Right atrium auricular region (tissue), 2 donors: ENCODE measurements at regions not wholly inside any gene's neighbourhood (a gene's known extent, or its start where the extent isn't known, plus 50 kb on each side); places are given as distances from the start of the nearest gene placed in this dataset.

ENCODE experiments used
- DNase-seq: peaks from one replicate; pipeline ENCODE4 v3.0.0-alpha.2; 2019; ENCODE audit warnings: low spot score
- H3K27ac ChIP-seq, 2 donors: fragments of 200-600 bp; sonication (generic); 1 replicate in 1 of 2; 2 replicates in 1 of 2; pipeline ENCODE4 v1.5.1; 2016 to 2019
- H3K27me3 ChIP-seq, 2 donors: fragments of 200-600 bp; sonication (generic); one replicate each; pipeline versions ENCODE4 v1.5.1 to v1.6.0; 2017 to 2019
- H3K36me3 ChIP-seq: fragments of 200-600 bp; sonication (generic); one replicate; pipeline ENCODE4 v1.5.1; 2016
- H3K4me1 ChIP-seq, 2 donors: fragments of 200-600 bp; sonication (generic); one replicate each; pipeline versions ENCODE4 v1.5.1 to v1.6.0; 2017 to 2019
- H3K4me3 ChIP-seq, 2 donors: fragments of 200-600 bp; sonication (generic); 1 replicate in 1 of 2; 2 replicates in 1 of 2; pipeline ENCODE4 v1.5.1; 2017 to 2019; ENCODE audit warnings: mild to moderate bottlenecking in 1 of 2, moderate library complexity in 1 of 2
- H3K9me3 ChIP-seq, 2 donors: fragments of 200-600 bp; sonication (generic); one replicate each; pipeline ENCODE4 v1.5.1; 2019
- CTCF ChIP-seq, 2 donors: fragments of 200-600 bp; sonication (generic); IDR thresholded peaks; one replicate each; pipeline ENCODE4 v1.5.1; 2019; ENCODE audit warnings: antibody characterized with exemption in 2 of 2

- Histone ChIP-seq H3K27ac (no peak overlapping the region), H3K4me3 (no peak overlapping the region), H3K9me3 (no peaks in the 10 kb centered on the region), H3K27me3 (no peaks in the 10 kb centered on the region), H3K4me1 (no peaks in the 10 kb centered on the region), H3K36me3 (no peaks in the 10 kb centered on the region)
- DNase-seq, result no peak
- TF ChIP-seq CTCF (IDR thresholded peaks at IDR 0.05), result no peak
Measured at GRCh38 chr13:57784633-57785032, 153.1 kb downstream of the PCDH17 start.

- H3K4me3 ChIP-seq, result no peak overlapping the region
- H3K36me3 ChIP-seq, result no peaks in the 10 kb centered on the region
- no peak overlapping the region for H3K27ac ChIP-seq
- no peaks in the 10 kb centered on the region for H3K27me3 ChIP-seq
- no peak for DNase-seq
- TF ChIP-seq CTCF (IDR thresholded peaks at IDR 0.05), result no peak
- no peaks in the 10 kb centered on the region for H3K9me3 ChIP-seq
- no peaks in the 10 kb centered on the region for H3K4me1 ChIP-seq
Measured at GRCh38 chr13:57787058-57787791, 155.7 kb downstream of the PCDH17 start.

- H3K4me3 ChIP-seq, result no peak overlapping the region
- DNase-seq, result no peak
- TF ChIP-seq CTCF (IDR thresholded peaks at IDR 0.05), result no peak
- H3K4me1 ChIP-seq, result no peaks in the 10 kb centered on the region
- H3K27ac ChIP-seq, result no peak overlapping the region
- no peaks in the 10 kb centered on the region for H3K27me3 ChIP-seq
- H3K36me3 ChIP-seq, result no peaks in the 10 kb centered on the region
- no peaks in the 10 kb centered on the region for H3K9me3 ChIP-seq
Measured at GRCh38 chr13:57799624-57800023, 168.1 kb downstream of the PCDH17 start.

GRCh38 chr13:57813651-57814050 is 182.1 kb downstream of the PCDH17 start:
- no peak for TF ChIP-seq CTCF (IDR thresholded peaks at IDR 0.05)
- no peaks in the 10 kb centered on the region for H3K36me3 ChIP-seq
- H3K4me1 ChIP-seq, result no peaks in the 10 kb centered on the region
- no peak overlapping the region for H3K4me3 ChIP-seq
- H3K27ac ChIP-seq, result no peak overlapping the region
- H3K27me3 ChIP-seq, result no peaks in the 10 kb centered on the region
- H3K9me3 ChIP-seq, result no peaks in the 10 kb centered on the region
- DNase-seq, result no peak

- TF ChIP-seq CTCF (IDR thresholded peaks at IDR 0.05), result no peak
- no peaks in the 10 kb centered on the region for H3K36me3 ChIP-seq
- H3K27me3 ChIP-seq, result no peaks in the 10 kb centered on the region
- H3K4me1 ChIP-seq, result no peaks in the 10 kb centered on the region
- no peak overlapping the region for H3K4me3 ChIP-seq
- no peaks in the 10 kb centered on the region for H3K9me3 ChIP-seq
- H3K27ac ChIP-seq, result no peak overlapping the region
- DNase-seq, result no peak
Measured at GRCh38 chr13:57815600-57815999, 184.1 kb downstream of the PCDH17 start.

- Histone ChIP-seq H3K36me3 (no peaks in the 10 kb centered on the region), H3K27ac (no peak overlapping the region), H3K27me3 (no peaks in the 10 kb centered on the region), H3K9me3 (no peaks in the 10 kb centered on the region), H3K4me1 (no peaks in the 10 kb centered on the region), H3K4me3 (no peak overlapping the region)
- no peak for DNase-seq
- TF ChIP-seq CTCF (IDR thresholded peaks at IDR 0.05), result no peak
Measured at GRCh38 chr13:57820924-57821323, 189.4 kb downstream of the PCDH17 start.
